Endothelial cell of umbilical vein (primary cell): ENCODE measurements at regions not wholly inside any gene's neighbourhood (a gene's known extent, or its start where the extent isn't known, plus 50 kb on each side); places are given as distances from the start of the nearest gene placed in this dataset.

Source experiments
- EZH2 ChIP-seq: IDR thresholded peaks from 2 replicates; pipeline ENCODE4 v1.6.1; 2012; ENCODE audit warnings: borderline replicate concordance, low read depth, mild to moderate bottlenecking, moderate library complexity, low read length, inconsistent platforms; ENCODE audit not compliant: severe bottlenecking
- FOS ChIP-seq: IDR thresholded peaks from 2 replicates; pipeline ENCODE4 v1.6.1; 2011; ENCODE audit warnings: mild to moderate bottlenecking, low read length, moderate library complexity, borderline replicate concordance; ENCODE audit not compliant: insufficient read depth
- POLR2AphosphoS5 ChIP-seq: IDR thresholded peaks from 2 replicates; pipeline ENCODE4 v1.6.1; 2012; ENCODE audit warnings: low read depth, mild to moderate bottlenecking, control low read depth, low read length, moderate library complexity; ENCODE audit not compliant: insufficient read depth
- TF ChIP-seq, protein P1 (sequence below), 2 donors: IDR thresholded peaks; 1 replicate in 1 of 2; 2 replicates in 1 of 2; pipeline ENCODE4 v1.5.1; 2011; ENCODE audit warnings: low read length in 2 of 2, mild to moderate bottlenecking in 2 of 2, moderate library complexity in 2 of 2, control low read depth in 1 of 2, inconsistent platforms in 1 of 2, low read depth in 1 of 2; ENCODE audit not compliant: insufficient read depth in 1 of 2; ENCODE audit errors: extremely low read depth in 1 of 2

DNA sequence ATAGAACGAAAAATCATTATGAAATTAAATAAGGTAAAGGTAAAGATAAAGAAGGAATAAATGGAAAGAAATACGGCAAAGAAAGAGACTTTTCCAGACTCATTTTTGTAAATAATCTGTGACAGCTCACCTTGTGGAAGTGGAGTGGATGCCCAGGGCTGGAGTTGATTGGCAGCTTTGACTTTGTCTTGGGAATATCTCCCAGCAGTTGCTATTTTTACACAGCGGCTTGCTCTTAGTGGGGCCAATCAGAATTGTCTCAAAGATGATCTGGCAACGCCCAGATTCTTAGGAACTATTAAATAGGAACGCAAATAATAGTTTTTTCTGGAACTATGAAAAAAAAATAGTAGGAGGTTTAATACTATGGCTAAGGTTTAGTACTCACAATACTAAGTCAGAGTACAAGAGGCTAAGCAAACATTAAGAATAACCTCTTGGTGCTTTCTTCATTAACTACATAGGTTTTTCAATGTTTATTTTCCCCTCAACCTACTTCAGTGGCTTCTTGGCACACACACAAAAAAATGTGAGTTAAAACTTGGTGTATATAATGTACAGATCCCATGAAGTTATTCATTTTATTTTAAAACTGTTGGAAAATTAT is 132.7 kb downstream of the TRAM1L1 start:
- TF ChIP-seq, protein P1, sequence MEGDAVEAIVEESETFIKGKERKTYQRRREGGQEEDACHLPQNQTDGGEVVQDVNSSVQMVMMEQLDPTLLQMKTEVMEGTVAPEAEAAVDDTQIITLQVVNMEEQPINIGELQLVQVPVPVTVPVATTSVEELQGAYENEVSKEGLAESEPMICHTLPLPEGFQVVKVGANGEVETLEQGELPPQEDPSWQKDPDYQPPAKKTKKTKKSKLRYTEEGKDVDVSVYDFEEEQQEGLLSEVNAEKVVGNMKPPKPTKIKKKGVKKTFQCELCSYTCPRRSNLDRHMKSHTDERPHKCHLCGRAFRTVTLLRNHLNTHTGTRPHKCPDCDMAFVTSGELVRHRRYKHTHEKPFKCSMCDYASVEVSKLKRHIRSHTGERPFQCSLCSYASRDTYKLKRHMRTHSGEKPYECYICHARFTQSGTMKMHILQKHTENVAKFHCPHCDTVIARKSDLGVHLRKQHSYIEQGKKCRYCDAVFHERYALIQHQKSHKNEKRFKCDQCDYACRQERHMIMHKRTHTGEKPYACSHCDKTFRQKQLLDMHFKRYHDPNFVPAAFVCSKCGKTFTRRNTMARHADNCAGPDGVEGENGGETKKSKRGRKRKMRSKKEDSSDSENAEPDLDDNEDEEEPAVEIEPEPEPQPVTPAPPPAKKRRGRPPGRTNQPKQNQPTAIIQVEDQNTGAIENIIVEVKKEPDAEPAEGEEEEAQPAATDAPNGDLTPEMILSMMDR (IDR thresholded peaks at IDR 0.05; ENCODE audit: extremely low read depth in 1 of 2, insufficient read depth in 1 of 2, low read depth in 1 of 2, low read length in 2 of 2): no peak
- TF ChIP-seq POLR2AphosphoS5: no peak
- no peak for TF ChIP-seq EZH2
- no peak for TF ChIP-seq FOS
